ENCODE measurements at regions not wholly inside any gene's neighbourhood (a gene's known extent, or its start where the extent isn't known, plus 50 kb on each side); places are given as distances from the start of the nearest gene placed in this dataset.

DNA sequence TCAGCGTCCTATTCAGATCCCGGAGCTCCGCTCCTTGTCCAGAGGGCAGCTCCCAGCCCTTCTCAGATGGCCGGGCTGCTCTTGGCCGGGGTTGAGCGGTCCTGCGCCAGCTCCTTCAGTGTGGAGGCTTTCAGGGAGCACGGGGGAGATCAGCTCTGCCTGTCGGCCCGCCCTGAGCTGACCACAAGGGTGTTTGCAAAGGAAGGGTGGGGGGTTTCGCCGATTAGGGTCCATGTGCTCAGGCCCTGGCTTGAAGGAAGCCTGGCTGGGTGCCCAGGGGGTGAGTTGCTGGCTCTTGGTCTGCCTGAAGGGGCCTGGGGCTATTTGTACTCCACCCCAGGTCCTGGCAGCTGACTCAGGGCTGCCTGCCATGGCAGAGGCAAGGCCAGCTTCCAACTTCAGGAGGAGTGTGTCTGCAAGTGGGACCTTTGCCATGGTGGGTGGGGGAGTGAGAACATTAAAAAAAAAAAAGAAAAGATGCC lies 250.1 kb upstream of the KLF4 start:
- DNase-seq = peak; percentile 30

DNA sequence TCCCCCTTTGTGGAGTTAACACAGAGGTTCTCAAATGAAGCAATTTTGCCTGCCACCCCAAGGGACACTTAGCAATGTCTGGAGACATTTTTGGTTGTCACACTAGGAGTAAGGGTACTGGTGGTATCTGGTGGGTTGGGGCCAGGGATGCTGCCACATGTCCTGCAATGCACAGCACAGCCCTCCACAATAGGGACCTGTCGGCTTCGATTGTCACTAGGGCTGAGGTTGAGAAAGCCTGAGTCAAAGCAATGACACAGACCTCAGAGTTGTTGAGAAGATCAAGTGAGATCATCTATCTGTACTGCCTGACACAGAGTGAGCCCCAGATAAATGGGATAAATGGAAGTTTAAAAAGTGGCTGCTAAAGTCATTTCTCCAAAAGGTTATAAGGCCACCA lies 249.2 kb upstream of the KLF4 start:
- DNase-seq = peak; percentile 36

GRCh38 chr9:107737987-107738743 lies 248.6 kb upstream of the KLF4 start:
- DNase-seq = peak; percentile 76

GRCh38 chr9:107737610-107737986 lies 248.0 kb upstream of the KLF4 start:
- DNase-seq = no peak

DNA sequence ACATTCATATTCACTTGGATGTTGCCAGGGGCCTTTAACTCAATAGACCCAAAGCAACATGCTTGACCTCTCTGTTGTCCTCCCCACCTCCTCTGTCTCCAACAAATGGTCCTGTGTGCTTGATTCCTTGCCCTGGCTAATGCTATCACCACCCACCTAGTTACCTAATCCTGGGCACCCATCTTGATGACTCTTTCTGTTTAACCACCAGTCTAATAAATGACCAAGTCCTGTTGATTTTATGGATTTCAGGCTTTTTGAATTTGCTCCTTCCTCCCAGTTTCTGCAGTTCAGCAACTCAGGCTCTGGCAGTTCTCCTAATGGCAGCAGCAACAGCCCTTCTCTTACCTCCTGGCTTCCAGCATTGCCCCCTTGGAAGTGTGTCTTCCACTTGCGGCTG lies 246.3 kb upstream of the KLF4 start:
- DNase-seq = no peak

DNA sequence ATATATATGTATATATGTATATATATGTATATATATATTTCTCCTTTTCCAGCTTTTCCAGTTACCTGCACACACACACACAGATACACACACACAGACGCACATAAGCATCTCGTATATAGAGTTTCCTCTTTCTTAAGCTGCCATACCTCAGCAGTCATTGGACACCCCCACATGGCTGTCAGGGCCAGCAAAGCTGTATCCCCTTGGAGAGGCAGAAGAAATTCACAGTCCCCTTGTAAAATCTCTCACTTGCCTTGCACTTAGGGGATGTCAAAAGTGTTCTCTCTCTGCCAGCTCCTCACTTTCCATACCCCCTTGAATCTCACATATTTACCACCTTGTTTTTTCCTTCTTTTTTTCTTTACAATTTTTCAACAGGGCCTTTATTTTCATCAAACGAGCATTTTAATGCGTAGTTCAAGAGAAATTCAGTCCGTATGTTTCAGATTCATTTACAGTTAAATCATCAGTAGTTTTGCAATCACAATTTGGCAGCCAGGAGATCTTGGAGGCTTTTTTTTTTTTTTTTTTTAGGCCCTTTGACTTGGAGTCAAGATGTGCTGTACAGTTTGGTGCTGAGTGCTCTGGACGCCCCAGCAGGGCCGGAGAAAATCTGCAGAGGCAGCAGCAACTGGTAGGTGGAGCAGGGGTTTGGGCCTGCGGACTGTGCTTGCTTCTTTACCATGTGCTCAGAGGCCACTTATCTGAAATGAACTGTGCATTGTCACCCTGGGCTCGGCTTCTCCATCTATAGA lies 244.9 kb upstream of the KLF4 start:
- DNase-seq = peak; percentile 82

DNA sequence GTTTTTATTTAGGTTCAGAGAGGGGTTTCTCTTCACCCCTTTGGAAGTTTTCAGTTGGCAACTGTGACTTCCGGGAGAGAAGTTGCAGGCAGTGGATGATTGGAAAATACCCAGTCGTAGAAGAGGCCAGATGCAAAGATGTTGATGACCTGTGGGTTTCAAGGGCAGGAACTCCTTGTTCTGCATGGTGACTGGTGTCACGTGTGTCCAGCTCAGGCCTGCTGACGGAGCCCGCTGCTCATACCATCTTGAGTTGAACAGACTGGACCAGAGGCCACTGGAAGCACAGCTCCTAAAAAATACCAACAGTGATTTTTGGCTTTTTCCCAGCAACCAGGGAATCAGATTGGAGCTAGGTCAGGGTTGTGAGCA lies 243.9 kb upstream of the KLF4 start:
- no peak for DNase-seq

DNA sequence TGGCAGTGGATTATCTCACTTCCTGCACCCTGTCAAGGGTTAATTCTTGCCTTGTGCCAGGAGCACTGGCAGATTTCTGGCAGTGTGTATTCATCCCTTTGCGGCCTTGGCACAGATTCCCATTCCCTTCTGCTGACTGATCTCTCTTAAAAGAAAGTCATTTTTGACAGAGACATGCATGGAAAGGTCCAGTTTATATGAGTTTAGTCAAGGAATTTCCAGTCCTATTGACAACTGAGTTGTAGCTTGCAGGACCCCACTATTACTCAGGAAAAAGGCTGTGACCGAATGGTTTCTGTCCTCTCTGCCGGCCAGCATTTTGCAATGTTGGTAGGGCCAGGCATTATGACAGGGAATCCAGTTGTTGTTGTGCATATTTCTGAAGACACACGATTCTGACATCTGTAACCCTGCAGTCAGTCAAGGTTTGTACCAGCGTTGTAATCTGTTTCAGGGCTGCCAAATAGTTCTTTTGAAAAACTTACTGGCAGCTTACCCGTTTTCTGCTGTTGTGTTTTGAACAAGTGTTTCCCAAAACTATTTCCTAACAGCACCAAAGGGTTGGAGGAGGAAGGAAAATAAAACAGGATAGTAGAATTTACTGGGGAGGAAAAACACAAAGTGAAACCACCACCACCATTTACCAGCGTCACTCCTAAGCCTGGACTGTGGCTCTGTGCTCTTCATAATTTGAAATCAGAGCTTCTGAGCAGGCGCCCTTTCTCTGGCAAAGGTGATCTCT lies 243.4 kb upstream of the KLF4 start:
- peak; percentile 70 for DNase-seq

- DNase-seq = no peak
Observed at GRCh38 chr9:107731115-107731762, 241.7 kb upstream of the KLF4 start.

GRCh38 chr9:107730666-107731065 lies 241.1 kb upstream of the KLF4 start:
- no peak for DNase-seq

DNA sequence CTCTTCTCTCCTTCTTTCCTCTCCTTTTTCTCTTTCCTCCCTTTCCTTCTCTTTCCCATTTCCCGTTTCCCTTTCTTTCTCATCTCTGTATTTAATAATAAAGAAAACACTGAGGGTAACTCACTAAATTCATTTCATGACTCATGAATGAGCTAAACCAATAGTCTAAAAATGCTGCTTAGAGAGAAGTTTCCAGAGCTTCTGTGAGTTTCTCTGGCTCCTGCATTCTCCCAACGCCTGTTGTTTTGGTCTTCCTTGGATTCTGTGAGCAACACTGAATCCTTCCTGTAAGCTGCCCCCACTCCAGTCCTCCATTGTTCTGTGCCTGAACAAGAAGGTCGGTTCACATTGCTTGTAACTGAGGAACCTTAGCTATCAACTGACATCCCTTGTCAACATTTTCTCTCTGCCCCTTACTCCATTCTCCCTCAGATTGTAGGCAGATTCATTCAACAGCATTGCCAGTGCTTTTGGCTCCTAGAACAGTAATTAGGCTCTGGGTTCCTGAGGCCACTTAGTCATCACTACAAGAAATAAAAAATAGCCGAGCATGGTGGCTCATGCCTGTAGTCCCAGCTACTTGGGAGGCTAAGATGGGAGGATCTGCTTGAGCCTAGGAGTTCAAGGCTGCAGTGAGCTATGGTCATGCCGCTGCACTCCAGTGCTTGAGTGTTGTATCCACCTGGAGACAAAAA lies 237.7 kb upstream of the KLF4 start:
- no peak for DNase-seq

GRCh38 chr9:107723015-107723414 lies 233.4 kb upstream of the KLF4 start:
- DNase-seq = no peak

- DNase-seq = no peak
Observed at GRCh38 chr9:107721705-107722245, 232.2 kb upstream of the KLF4 start.

DNA sequence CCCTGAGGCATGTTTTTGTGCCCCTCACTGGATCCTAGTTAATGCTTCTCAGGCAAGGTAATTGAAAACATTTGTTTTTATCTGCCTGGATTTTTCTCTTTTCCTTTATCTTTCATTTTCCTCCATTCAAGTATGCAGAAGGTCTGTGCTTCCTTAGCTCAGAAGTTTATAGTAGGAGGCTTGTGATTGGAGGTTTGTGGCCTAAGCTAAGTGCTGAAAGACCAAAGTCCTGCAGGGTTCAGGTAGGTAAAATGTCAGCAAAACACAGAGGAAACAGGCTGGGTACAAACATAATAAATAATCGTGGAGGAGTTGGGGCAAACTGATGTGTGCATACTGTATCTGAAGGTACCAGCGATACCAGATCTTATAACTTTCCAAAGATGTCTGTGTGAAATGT lies 230.9 kb upstream of the KLF4 start:
- DNase-seq = no peak

DNA sequence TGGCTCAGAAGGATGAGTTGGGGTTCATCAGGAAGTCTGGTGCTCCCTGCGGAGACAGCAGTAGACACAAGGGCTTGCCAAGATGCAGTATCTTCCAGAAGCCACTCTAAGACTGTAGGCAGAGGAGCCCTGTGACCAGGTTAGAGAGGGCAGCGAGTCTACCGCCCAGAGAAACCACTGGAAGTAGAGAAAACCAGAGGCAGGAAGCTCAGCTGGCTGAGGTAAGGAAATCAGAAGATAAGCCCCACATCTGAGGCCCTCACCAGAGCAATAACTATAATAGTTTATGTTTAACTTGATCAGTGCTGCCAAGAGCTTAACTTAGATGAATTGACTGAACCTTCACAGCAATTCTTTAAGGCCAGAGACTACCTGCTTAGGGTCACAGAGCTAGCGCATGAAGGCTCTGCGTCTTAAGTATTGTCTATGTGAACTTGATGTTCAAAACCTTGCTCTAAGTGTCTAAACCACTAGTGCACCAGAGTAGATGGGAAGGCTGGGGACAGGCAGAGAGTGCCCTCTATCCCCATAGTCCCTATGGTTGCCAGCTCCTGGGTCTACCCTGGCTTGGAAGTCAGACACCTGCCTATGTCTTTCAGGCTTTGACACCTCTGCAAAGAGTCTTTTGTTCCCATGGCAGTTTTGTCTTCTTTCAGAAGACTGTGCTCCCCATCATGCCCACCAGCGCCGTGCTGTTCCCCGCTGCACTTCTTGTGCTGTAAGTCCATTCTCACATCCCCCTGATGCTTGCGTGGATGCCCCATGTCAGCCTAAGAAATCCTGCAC lies 228.2 kb upstream of the KLF4 start:
- no peak for DNase-seq

DNA sequence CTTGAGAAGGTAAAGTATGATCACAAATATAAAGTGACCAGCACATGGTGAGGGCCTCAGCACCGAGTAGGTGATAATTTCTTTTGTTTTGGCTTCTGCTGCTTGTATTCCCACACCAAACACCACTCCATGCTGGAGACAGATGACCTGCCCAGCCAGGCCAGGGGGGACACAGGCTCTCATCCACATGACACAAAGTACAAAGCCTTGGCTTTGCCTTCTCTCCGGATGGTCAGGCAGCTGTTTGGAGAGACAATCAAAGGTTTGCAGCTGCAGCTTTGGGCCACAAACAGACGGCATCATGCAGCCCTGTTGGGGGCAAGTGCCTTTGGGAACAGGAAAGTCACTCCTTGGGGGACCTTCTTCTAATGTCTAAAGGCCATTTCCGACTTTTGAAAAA lies 226.2 kb upstream of the KLF4 start:
- DNase-seq = no peak

DNA sequence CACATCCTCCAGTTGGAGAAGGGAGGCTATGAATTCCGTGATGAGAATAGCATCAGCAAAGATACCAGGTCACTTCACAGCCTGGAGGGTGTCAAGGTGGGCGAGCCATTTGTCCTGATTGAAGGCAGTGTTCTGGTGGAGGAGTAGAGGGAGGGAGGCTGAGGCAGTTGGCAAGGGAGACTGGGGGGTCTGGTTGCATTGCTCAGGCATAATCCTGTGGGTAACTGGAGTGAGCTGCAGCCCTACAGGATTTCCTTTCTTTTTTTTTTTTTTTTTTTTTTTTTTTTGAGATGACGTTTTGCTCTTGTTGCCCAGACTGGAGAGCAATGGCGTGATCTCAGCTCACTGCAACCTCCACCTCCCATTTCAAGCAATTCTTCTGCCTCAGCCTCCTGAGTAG lies 223.9 kb upstream of the KLF4 start:
- no peak for DNase-seq

DNA sequence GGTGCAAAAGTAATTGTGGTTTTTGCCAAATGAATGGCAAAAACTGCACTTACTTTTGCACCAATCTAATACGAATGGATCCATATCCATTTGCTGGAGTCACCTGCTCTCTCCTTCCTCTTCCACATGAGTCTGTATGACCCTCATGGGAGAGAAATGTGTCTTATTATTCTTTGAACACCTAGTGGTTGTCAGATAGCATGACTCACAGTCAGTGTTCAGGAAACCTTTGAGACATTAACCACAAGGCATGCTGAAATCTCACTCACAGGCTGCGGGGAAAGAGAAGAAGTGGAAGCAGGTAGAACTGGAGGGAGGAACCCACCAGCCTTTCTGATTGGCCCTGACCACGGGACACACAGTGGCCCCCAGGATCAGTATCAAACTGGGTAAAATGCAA lies 222.8 kb upstream of the KLF4 start:
- no peak for DNase-seq

GRCh38 chr9:107711542-107711941 lies 222.0 kb upstream of the KLF4 start:
- peak; percentile 81 for DNase-seq

DNA sequence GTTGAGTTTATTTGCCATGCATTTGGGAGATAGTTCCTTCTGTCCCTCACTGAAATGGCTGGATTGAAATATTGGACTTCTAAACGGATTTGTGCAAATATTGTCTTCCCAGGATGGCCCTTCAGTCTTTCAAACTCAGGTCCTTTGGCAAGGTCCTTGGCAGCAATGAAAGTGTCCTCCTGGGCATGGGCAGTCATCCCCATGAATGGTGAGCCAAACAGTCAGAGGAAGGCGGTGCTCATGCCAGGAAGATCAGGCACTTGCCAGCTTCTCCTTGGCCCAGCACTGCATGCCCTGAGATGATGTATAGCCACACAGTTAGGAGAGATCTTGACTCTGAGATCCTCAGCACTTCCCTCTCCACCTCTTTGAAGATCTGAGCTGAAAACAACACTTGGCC lies 221.4 kb upstream of the KLF4 start:
- DNase-seq = no peak

- DNase-seq = no peak
Observed at GRCh38 chr9:107710546-107710945, 221.0 kb upstream of the KLF4 start.
